Natural killer cell treated with Interleukin-12 subunit alpha and Interleukin-12 subunit beta and Interleukin-15 and Interleukin-18, amount 100 ng/mL, for 72 hours (primary cell): ENCODE measurements at regions not wholly inside any gene's neighbourhood (a gene's known extent, or its start where the extent isn't known, plus 50 kb on each side); places are given as distances from the start of the nearest gene placed in this dataset.

Experiments used
- ATAC-seq, 2 donors: fragments of 150-1000 bp; cut with Tn5 transposase in 1 of 2; sonication (Bioruptor Pico), chemical (Tn5 transposase) in 1 of 2; 2 replicates each; pipeline ENCODE4 v1.10.0; 2021
- DNase-seq: peaks from one replicate; pipeline ENCODE4 v3.0.0; 2022; ENCODE audit warnings: low spot score
- H3K27ac Mint-ChIP-seq, 2 donors: 1 replicate in 1 of 2; 2 replicates in 1 of 2; pipeline ENCODE4 v1.8.0; 2022; ENCODE audit warnings: mixed read lengths in 2 of 2, mild to moderate bottlenecking in 1 of 2, moderate library complexity in 1 of 2
- H3K27me3 Mint-ChIP-seq, 2 donors: 1 replicate in 1 of 2; 2 replicates in 1 of 2; pipeline ENCODE4 v1.8.0; 2022; ENCODE audit warnings: mixed read lengths in 2 of 2
- H3K36me3 Mint-ChIP-seq: one replicate; pipeline ENCODE4 v1.8.0; 2022; ENCODE audit warnings: mixed read lengths
- H3K4me1 Mint-ChIP-seq, 2 donors: 1 replicate in 1 of 2; 2 replicates in 1 of 2; pipeline ENCODE4 v1.8.0; 2022; ENCODE audit warnings: low read depth in 2 of 2, mixed read lengths in 2 of 2, mild to moderate bottlenecking in 1 of 2
- H3K4me3 Mint-ChIP-seq: one replicate; pipeline ENCODE4 v1.8.0; 2022; ENCODE audit warnings: mixed read lengths
- H3K9me3 Mint-ChIP-seq: 2 replicates; pipeline ENCODE4 v1.8.0; 2022; ENCODE audit warnings: mixed read lengths

GRCh38 chr3:194204042-194204987 lies 68.4 kb downstream of the HES1 start:
- H3K4me3 Mint-ChIP-seq, result peak overlapping the region; percentile 63
- peaks cover 37 to 62% of the 10 kb centered on the region in 2 donors for H3K27me3 Mint-ChIP-seq
- no peak overlapping the region for H3K27ac Mint-ChIP-seq
- ATAC-seq, result peak; percentile 43 to 53
- DNase-seq, result no peak
- no peaks in the 10 kb centered on the region for H3K9me3 Mint-ChIP-seq
- H3K36me3 Mint-ChIP-seq, result peaks cover 6% of the 10 kb centered on the region
- peaks cover 5 to 6% of the 10 kb centered on the region in 2 donors for H3K4me1 Mint-ChIP-seq

GRCh38 chr3:194205675-194206133 lies 69.8 kb downstream of the HES1 start:
- Mint-ChIP-seq H3K4me3 (no peak overlapping the region), H3K27me3 (peaks cover 28 to 49% of the 10 kb centered on the region in 2 donors)
- no peak for ATAC-seq

GRCh38 chr3:194206320-194206719 lies 70.4 kb downstream of the HES1 start:
- Mint-ChIP-seq H3K4me3 (no peak overlapping the region), H3K36me3 (peaks cover 6% of the 10 kb centered on the region), H3K27ac (no peak overlapping the region), H3K4me1 (peaks cover 5 to 6% of the 10 kb centered on the region in 2 donors), H3K9me3 (no peaks in the 10 kb centered on the region), H3K27me3 (peaks cover 30 to 48% of the 10 kb centered on the region in 2 donors)
- ATAC-seq (no peak), DNase-seq (no peak)

More at GRCh38 chr3:194205675-194206133, 69.8 kb downstream of the HES1 start:
- no peak for DNase-seq
- H3K36me3 Mint-ChIP-seq, result peaks cover 6% of the 10 kb centered on the region
- H3K9me3 Mint-ChIP-seq, result no peaks in the 10 kb centered on the region
- H3K4me1 Mint-ChIP-seq, result peaks cover 5 to 6% of the 10 kb centered on the region in 2 donors
- no peak overlapping the region for H3K27ac Mint-ChIP-seq

- H3K4me3 Mint-ChIP-seq, result no peak overlapping the region
- ATAC-seq (no peak), DNase-seq (no peak)
- no peaks in the 10 kb centered on the region for H3K36me3 Mint-ChIP-seq
- peaks cover 0 to 2% of the 10 kb centered on the region in 2 donors for H3K4me1 Mint-ChIP-seq
- H3K27ac Mint-ChIP-seq, result no peak overlapping the region
- no peaks in the 10 kb centered on the region for H3K9me3 Mint-ChIP-seq
- H3K27me3 Mint-ChIP-seq, result peaks cover 28 to 36% of the 10 kb centered on the region in 2 donors
These were observed 72.8 kb downstream of the HES1 start for GRCh38 chr3:194208709-194209108.

DNA sequence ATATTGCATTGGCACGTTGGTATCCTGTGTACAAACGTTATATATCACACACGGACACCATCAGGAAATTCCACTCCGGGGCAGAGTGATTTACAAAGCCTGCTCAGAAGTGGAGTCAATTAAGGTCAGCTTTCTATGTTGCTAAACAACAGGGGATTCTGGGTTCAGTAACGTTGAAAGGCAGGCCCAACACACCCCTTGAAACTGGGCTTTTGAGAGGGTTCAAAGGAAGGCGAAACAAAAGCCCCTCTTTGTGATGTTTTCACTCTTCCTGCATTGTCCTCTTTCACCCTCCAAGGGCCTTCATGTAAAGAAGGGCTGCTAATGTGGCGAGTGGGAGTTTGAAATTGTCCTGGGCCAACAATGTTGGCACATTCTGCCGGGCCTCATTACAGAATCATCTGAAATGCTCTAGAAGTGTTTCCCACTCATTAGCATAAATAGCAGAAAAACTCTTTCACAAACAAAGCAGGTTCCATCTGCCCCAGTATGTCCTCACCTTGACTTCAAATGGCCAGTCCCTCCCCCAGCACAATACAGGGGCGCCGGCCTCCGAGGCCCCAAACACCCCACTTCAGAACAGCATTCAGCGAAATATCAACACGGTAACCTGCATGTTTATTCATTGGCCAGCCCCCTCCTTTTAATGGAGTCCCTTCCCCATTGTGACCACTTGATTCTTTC lies 76.4 kb downstream of the HES1 start:
- Mint-ChIP-seq H3K36me3 (no peaks in the 10 kb centered on the region), H3K27me3 (peaks cover 25 to 27% of the 10 kb centered on the region in 2 donors), H3K4me1 (no peaks in the 10 kb centered on the region), H3K4me3 (no peak overlapping the region), H3K27ac (no peak overlapping the region), H3K9me3 (no peaks in the 10 kb centered on the region)
- no peak for ATAC-seq
- no peak for DNase-seq

- ATAC-seq (no peak), DNase-seq (no peak)
- no peaks in the 10 kb centered on the region for H3K9me3 Mint-ChIP-seq
- H3K27ac Mint-ChIP-seq, result no peak overlapping the region
- peaks cover 24 to 25% of the 10 kb centered on the region in 2 donors for H3K27me3 Mint-ChIP-seq
- H3K4me1 Mint-ChIP-seq, result no peaks in the 10 kb centered on the region
- no peaks in the 10 kb centered on the region for H3K36me3 Mint-ChIP-seq
- H3K4me3 Mint-ChIP-seq, result no peak overlapping the region
These were observed 76.9 kb downstream of the HES1 start for GRCh38 chr3:194212845-194213331.

GRCh38 chr3:194215392-194215791 lies 79.4 kb downstream of the HES1 start:
- Mint-ChIP-seq H3K36me3 (no peaks in the 10 kb centered on the region), H3K27me3 (peaks cover 34 to 42% of the 10 kb centered on the region in 2 donors), H3K27ac (no peak overlapping the region), H3K9me3 (no peaks in the 10 kb centered on the region), H3K4me3 (no peak overlapping the region), H3K4me1 (no peaks in the 10 kb centered on the region)
- ATAC-seq (no peak), DNase-seq (no peak)

- H3K4me1 Mint-ChIP-seq, result peaks cover 0 to under 1% of the 10 kb centered on the region in 2 donors
- no peak overlapping the region for H3K27ac Mint-ChIP-seq
- ATAC-seq, result no peak
- H3K27me3 Mint-ChIP-seq, result peaks cover 24 to 53% of the 10 kb centered on the region in 2 donors
- no peaks in the 10 kb centered on the region for H3K36me3 Mint-ChIP-seq
- H3K4me3 Mint-ChIP-seq, result no peak overlapping the region
- DNase-seq, result no peak
- H3K9me3 Mint-ChIP-seq, result no peaks in the 10 kb centered on the region
These were observed 82.9 kb downstream of the HES1 start for GRCh38 chr3:194218646-194219453.

DNA sequence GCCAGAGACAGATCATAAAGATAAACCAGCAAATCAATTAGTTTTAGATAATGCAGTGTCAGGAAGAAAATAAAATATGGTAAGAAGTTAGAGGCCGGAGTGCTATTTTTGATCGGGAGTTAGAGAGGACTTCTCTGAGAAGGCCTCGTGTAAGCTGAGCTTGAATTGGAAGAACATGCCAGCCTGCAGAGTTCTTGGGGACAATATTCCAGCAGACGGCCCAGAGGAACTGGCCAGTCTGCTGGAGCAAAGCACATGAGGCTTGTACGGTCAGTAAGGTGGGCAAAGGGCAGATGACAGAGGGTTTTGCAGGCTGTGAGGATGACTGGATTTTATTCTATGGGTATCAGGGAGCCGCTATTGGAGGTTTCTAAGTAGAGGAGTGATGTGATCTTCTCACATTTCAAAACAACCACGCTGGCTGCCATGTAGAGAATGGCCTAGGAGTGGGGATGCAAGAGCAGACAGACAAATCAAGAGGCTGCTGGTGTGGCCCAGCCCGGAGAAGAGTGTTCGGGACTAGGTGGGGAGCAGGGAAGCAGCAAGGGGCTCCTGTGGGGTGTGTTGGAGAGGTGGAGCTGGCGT lies 84.0 kb downstream of the HES1 start:
- Mint-ChIP-seq H3K4me3 (no peak overlapping the region), H3K4me1 (peaks cover 9% of the 10 kb centered on the region in 2 donors), H3K9me3 (no peaks in the 10 kb centered on the region), H3K36me3 (no peaks in the 10 kb centered on the region), H3K27ac (no peak overlapping the region), H3K27me3 (peaks cover 27 to 59% of the 10 kb centered on the region in 2 donors)
- DNase-seq (no peak), ATAC-seq (no peak)

DNA sequence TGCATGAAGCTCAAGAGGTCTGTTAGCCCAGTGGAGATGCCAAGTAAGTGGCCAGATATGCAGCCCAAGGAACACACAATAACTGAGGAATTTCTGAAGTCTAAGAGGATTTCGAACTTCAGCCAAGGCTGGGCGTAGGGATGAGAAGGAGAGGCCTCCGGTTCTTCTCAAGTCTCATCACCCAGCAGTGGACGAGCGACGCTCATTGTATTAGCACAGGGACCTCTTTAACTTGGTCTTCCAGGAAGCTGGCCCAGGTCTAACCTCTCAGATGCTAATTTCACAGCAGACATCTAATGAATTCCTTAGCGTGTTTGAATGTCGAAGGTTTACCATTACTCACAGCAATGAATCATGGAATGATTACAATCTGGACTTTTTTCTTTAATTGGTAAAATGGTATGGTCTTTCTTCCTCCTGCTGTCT lies 85.0 kb downstream of the HES1 start:
- H3K4me3 Mint-ChIP-seq, result no peak overlapping the region
- H3K27ac Mint-ChIP-seq, result no peak overlapping the region
- H3K36me3 Mint-ChIP-seq, result no peaks in the 10 kb centered on the region
- DNase-seq, result no peak
- H3K9me3 Mint-ChIP-seq, result no peaks in the 10 kb centered on the region
- peaks cover 28 to 56% of the 10 kb centered on the region in 2 donors for H3K27me3 Mint-ChIP-seq
- H3K4me1 Mint-ChIP-seq, result peaks cover 9 to 12% of the 10 kb centered on the region in 2 donors
- no peak for ATAC-seq

GRCh38 chr3:194221336-194221735 lies 85.4 kb downstream of the HES1 start:
- Mint-ChIP-seq H3K36me3 (no peaks in the 10 kb centered on the region), H3K27me3 (peaks cover 32 to 56% of the 10 kb centered on the region in 2 donors), H3K4me3 (no peak overlapping the region), H3K9me3 (no peaks in the 10 kb centered on the region), H3K4me1 (peaks cover 9 to 12% of the 10 kb centered on the region in 2 donors), H3K27ac (no peak overlapping the region)
- ATAC-seq (no peak), DNase-seq (no peak)

DNA sequence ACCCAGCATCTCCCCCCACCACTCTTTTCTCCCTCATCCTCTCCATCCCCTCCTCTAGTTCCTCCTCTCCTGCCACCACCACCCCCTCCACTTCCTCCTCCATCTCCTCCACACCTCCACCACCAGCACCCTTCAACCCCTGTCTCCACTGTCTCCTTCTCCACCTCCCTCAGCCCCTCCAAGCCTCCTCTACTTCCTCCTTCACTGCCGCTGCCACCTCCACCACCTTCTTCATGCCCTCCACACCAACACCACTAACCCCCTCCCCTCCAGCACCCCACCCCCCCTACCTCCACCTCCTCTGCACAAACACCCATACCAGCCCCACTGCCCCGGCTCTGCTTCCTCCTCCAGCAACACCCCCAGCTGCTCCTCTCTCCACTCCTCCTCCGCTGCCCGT lies 88.0 kb downstream of the HES1 start:
- no peaks in the 10 kb centered on the region for H3K36me3 Mint-ChIP-seq
- no peaks in the 10 kb centered on the region for H3K9me3 Mint-ChIP-seq
- ATAC-seq (peak in 1 of 2 donors; percentile 32), DNase-seq (no peak)
- peaks cover 35 to 50% of the 10 kb centered on the region in 2 donors for H3K27me3 Mint-ChIP-seq
- H3K27ac Mint-ChIP-seq, result no peak overlapping the region
- peaks cover 9 to 12% of the 10 kb centered on the region in 2 donors for H3K4me1 Mint-ChIP-seq
- no peak overlapping the region for H3K4me3 Mint-ChIP-seq
